ENCODE measurements at regions not wholly inside any gene's neighbourhood (a gene's known extent, or its start where the extent isn't known, plus 50 kb on each side); places are given as distances from the start of the nearest gene placed in this dataset.
"Not testable (repeated sequence)": the region's sequence is repeated elsewhere in the genome, so short reads cannot be mapped to it uniquely, and the experiment has no call there.

GRCh38 chr1:29388170-29388569, 151.8 kb downstream of the PTPRU start:
- DNase-seq (ENCODE audit: low spot score), result no peak

GRCh38 chr1:29387210-29387609, 150.9 kb downstream of the PTPRU start:
- DNase-seq (ENCODE audit: low spot score), result no peak

- not testable (repeated sequence) for DNase-seq (ENCODE audit: low spot score)
Observed at GRCh38 chr1:29386453-29386852, 150.1 kb downstream of the PTPRU start.

- DNase-seq (ENCODE audit: low spot score), result no peak
Observed at GRCh38 chr1:29385966-29386365, 149.6 kb downstream of the PTPRU start.

- DNase-seq (ENCODE audit: low spot score), result no peak
Observed at GRCh38 chr1:29384496-29385015, 148.2 kb downstream of the PTPRU start.

- no peak for DNase-seq (ENCODE audit: low spot score)
Observed at GRCh38 chr1:29383746-29384371, 147.5 kb downstream of the PTPRU start.

- DNase-seq (ENCODE audit: low spot score), result no peak
Observed at GRCh38 chr1:29382851-29383745, 146.8 kb downstream of the PTPRU start.

GRCh38 chr1:29381426-29381825, 145.1 kb downstream of the PTPRU start:
- no peak for DNase-seq (ENCODE audit: low spot score)

- DNase-seq (ENCODE audit: low spot score), result no peak
Observed at GRCh38 chr1:29380532-29380931, 144.2 kb downstream of the PTPRU start.

GRCh38 chr1:29379443-29380073, 143.2 kb downstream of the PTPRU start:
- no peak for DNase-seq (ENCODE audit: low spot score)
